HEK293 (cell line): ENCODE measurements at regions not wholly inside any gene's neighbourhood (a gene's known extent, or its start where the extent isn't known, plus 50 kb on each side); places are given as distances from the start of the nearest gene placed in this dataset.

Source experiments
- CTCF ChIA-PET: fragments of 350-600 bp; formaldehyde crosslinking; extraction: SDS; loops from one replicate; lab custom pipeline; 2021; ENCODE audit warnings: antibody characterized with exemption; lab: Yijun Ruan, JAX
- POLR2A ChIA-PET: fragments of 300-600 bp; formaldehyde crosslinking; extraction: SDS; loops from one replicate; lab custom pipeline; 2020; ENCODE audit warnings: antibody characterized with exemption, inconsistent platforms; lab: Yijun Ruan, JAX
- H3K27ac ChIP-seq: fragments of 200-500 bp; sonication (Bioruptor generic); 2 replicates; pipeline ENCODE4 v1.5.1; 2014; ENCODE audit warnings: low read depth, low read length, control low read depth, inconsistent platforms; ENCODE audit errors: extremely low read depth
- H3K36me3 ChIP-seq, 2 experiments: fragments of 200-500 bp in 1 of 2; sonication (Bioruptor generic) in 1 of 2; 1 replicate in 1 of 2; 2 replicates in 1 of 2; pipeline ENCODE4 v1.5.1; 2014 to 2017; ENCODE audit warnings: inconsistent platforms in 2 of 2, low read length in 2 of 2; ENCODE audit not compliant: control insufficient read depth in 2 of 2, insufficient read depth in 1 of 2
- H3K4me1 ChIP-seq: fragments of 200-500 bp; sonication (Bioruptor generic); 2 replicates; pipeline ENCODE4 v1.5.1; 2014; ENCODE audit warnings: mild to moderate bottlenecking, low read length, inconsistent platforms; ENCODE audit not compliant: control insufficient read depth, insufficient read depth
- H3K4me3 ChIP-seq: 2 replicates; pipeline ENCODE4 v1.5.1; 2011; ENCODE audit warnings: low read depth, mild to moderate bottlenecking, control low read depth, low read length, moderate library complexity
- H3K9me3 ChIP-seq: fragments of 200-500 bp; sonication (Bioruptor generic); 2 replicates; pipeline ENCODE4 v1.5.1; 2014; ENCODE audit warnings: low read depth, low read length, inconsistent platforms; ENCODE audit not compliant: control insufficient read depth, insufficient read depth
- BCL11B ChIP-seq: fragments of 450-650 bp; formaldehyde crosslinking; IDR thresholded peaks from 2 replicates; pipeline ENCODE4 v1.5.1; 2016; ENCODE audit warnings: low read depth, missing biosample characterization, missing genetic modification characterization
- BCL6B ChIP-seq: fragments of 450-650 bp; formaldehyde crosslinking; IDR thresholded peaks from 2 replicates; pipeline ENCODE4 v1.5.1; 2017; ENCODE audit warnings: missing biosample characterization, missing genetic modification characterization
- HOXA7 ChIP-seq: sonication (generic); formaldehyde crosslinking; IDR thresholded peaks from 2 replicates; pipeline ENCODE4 v1.8.1; 2022; ENCODE audit warnings: missing genetic modification reagents, borderline replicate concordance
- HOXD13 ChIP-seq: sonication (generic); formaldehyde crosslinking; IDR thresholded peaks from 2 replicates; pipeline ENCODE4 v1.8.0; 2022; ENCODE audit warnings: missing genetic modification reagents, borderline replicate concordance
- PRDM6 ChIP-seq: fragments of 450-650 bp; formaldehyde crosslinking; IDR thresholded peaks from 2 replicates; pipeline ENCODE4 v1.5.1; 2017; ENCODE audit warnings: missing biosample characterization, missing genetic modification characterization
- RBAK ChIP-seq: fragments of 450-650 bp; formaldehyde crosslinking; IDR thresholded peaks from 2 replicates; pipeline ENCODE4 v1.5.1; 2016; ENCODE audit warnings: missing biosample characterization, missing genetic modification characterization
- REST ChIP-seq: fragments of 450-650 bp; formaldehyde crosslinking; IDR thresholded peaks from 2 replicates; pipeline ENCODE4 v1.5.1; 2016; ENCODE audit warnings: missing biosample characterization, missing genetic modification characterization
- SP7 ChIP-seq: fragments of 450-650 bp; formaldehyde crosslinking; IDR thresholded peaks from 2 replicates; pipeline ENCODE4 v1.5.1; 2016; ENCODE audit warnings: missing biosample characterization, missing genetic modification characterization
- ZBTB8A ChIP-seq: fragments of 450-650 bp; formaldehyde crosslinking; IDR thresholded peaks from 2 replicates; pipeline ENCODE4 v1.5.1; 2016; ENCODE audit warnings: missing biosample characterization, missing genetic modification characterization
- ZNF174 ChIP-seq: fragments of 450-650 bp; formaldehyde crosslinking; IDR thresholded peaks from 2 replicates; pipeline ENCODE4 v1.5.0; 2017; ENCODE audit warnings: missing biosample characterization, mild to moderate bottlenecking, missing genetic modification characterization
- ZNF2 ChIP-seq: fragments of 450-650 bp; formaldehyde crosslinking; IDR thresholded peaks from 2 replicates; pipeline ENCODE4 v1.5.1; 2016; ENCODE audit warnings: missing biosample characterization, missing genetic modification characterization
- ZNF23 ChIP-seq: fragments of 450-650 bp; formaldehyde crosslinking; IDR thresholded peaks from 2 replicates; pipeline ENCODE4 v1.5.1; 2016; ENCODE audit warnings: missing biosample characterization, missing genetic modification characterization, borderline replicate concordance
- ZNF558 ChIP-seq: fragments of 450-650 bp; formaldehyde crosslinking; IDR thresholded peaks from 2 replicates; pipeline ENCODE4 v1.5.1; 2016; ENCODE audit warnings: missing biosample characterization, missing genetic modification characterization
- ZNF596 ChIP-seq: fragments of 450-650 bp; IDR thresholded peaks from 2 replicates; pipeline ENCODE4 v1.5.0; 2018; ENCODE audit warnings: missing biosample characterization, mild to moderate bottlenecking, missing genetic modification characterization, moderate library complexity
- ZNF610 ChIP-seq: fragments of 450-650 bp; formaldehyde crosslinking; IDR thresholded peaks from 2 replicates; pipeline ENCODE4 v1.5.1; 2016; ENCODE audit warnings: missing biosample characterization, missing genetic modification characterization, borderline replicate concordance
- ZNF704 ChIP-seq: fragments of 450-650 bp; formaldehyde crosslinking; IDR thresholded peaks from 2 replicates; pipeline ENCODE4 v1.5.1; 2016; ENCODE audit warnings: missing biosample characterization, missing genetic modification characterization
- ZNF843 ChIP-seq: fragments of 450-650 bp; formaldehyde crosslinking; IDR thresholded peaks from 2 replicates; pipeline ENCODE4 v1.5.1; 2016; ENCODE audit warnings: missing biosample characterization, missing genetic modification characterization

- H3K9me3 ChIP-seq, result no peaks in the 10 kb centered on the region; the same call in 1 of the 2 replicates
- CTCF ChIA-PET, result no interaction called here
- no peaks in the 10 kb centered on the region for H3K36me3 ChIP-seq
- TF ChIP-seq ZNF843 (tag by site-specific recombination) (no peak), SP7 (tag by site-specific recombination) (no peak), ZNF2 (tag by site-specific recombination) (no peak), HOXA7 (CRISPR knock-in tag) (no peak), PRDM6 (no peak), BCL6B (tag by site-specific recombination) (no peak), ZBTB8A (no peak), ZNF23 (no peak), ZNF704 (tag by site-specific recombination) (no peak), REST (no peak), ZNF558 (tag by site-specific recombination) (no peak), HOXD13 (CRISPR knock-in tag) (no peak), BCL11B (no peak), ZNF610 (tag by site-specific recombination) (no peak), RBAK (tag by site-specific recombination) (no peak)
- no peaks in the 10 kb centered on the region for H3K4me1 ChIP-seq
- POLR2A ChIA-PET, result no interaction called here
- H3K27ac ChIP-seq, result no peak overlapping the region
- no peak overlapping the region for H3K4me3 ChIP-seq
Measured at GRCh38 chr3:4926892-4927291, 52.3 kb upstream of the BHLHE40 start.

- Histone ChIP-seq H3K36me3 (no peaks in the 10 kb centered on the region), H3K4me3 (no peak overlapping the region), H3K4me1 (no peaks in the 10 kb centered on the region), H3K27ac (no peak overlapping the region), H3K9me3 (no peaks in the 10 kb centered on the region)
- TF ChIP-seq HOXA7 (CRISPR knock-in tag) (no peak), ZNF174 (tag by site-specific recombination) (no peak), ZNF596 (tag by site-specific recombination) (no peak)
- POLR2A ChIA-PET, result interaction anchor here (1.1 kb wide), 1 partner anchor 57 kb away, joined by 6 read pairs; no protein-coding TSS in a partner anchor
- CTCF ChIA-PET, result interaction anchor here (0.8 kb wide), 1 partner anchor 150 kb away, joined by 3 read pairs; no protein-coding TSS in a partner anchor
Measured at GRCh38 chr3:4928277-4928789, 50.9 kb upstream of the BHLHE40 start.
